Mesodermal cell (in vitro differentiated cells): ENCODE measurements at regions not wholly inside any gene's neighbourhood (a gene's known extent, or its start where the extent isn't known, plus 50 kb on each side); places are given as distances from the start of the nearest gene placed in this dataset.

Source experiments
- H3K27ac ChIP-seq: 2 replicates; pipeline ENCODE4 v1.7.0; 2013; ENCODE audit warnings: mild to moderate bottlenecking, low read depth, low read length, moderate library complexity; ENCODE audit not compliant: severe bottlenecking
- H3K36me3 ChIP-seq: 2 replicates; pipeline ENCODE4 v1.7.1; 2013; ENCODE audit warnings: mild to moderate bottlenecking, low read length, moderate library complexity; ENCODE audit not compliant: control insufficient read depth, insufficient read depth
- H3K4me1 ChIP-seq: one replicate; pipeline ENCODE4 v1.7.1; 2013; ENCODE audit warnings: mild to moderate bottlenecking, low read length; ENCODE audit not compliant: insufficient read depth, control insufficient read depth, poor library complexity, severe bottlenecking
- H3K4me3 ChIP-seq: 2 replicates; pipeline ENCODE4 v1.7.0; 2013; ENCODE audit warnings: low read length, control low read depth, mild to moderate bottlenecking; ENCODE audit not compliant: insufficient read depth, poor library complexity, severe bottlenecking; ENCODE audit errors: extremely low read depth
- H3K9me3 ChIP-seq: 2 replicates; pipeline ENCODE4 v1.7.1; 2013; ENCODE audit warnings: mild to moderate bottlenecking, low read length, moderate library complexity; ENCODE audit not compliant: control insufficient read depth
- WGBS, 2 experiments: methylation state at CpG; one replicate each; pipeline ENCODE4 v1.1.5; 2013; ENCODE audit warnings: missing lambda C conversion rate in 2 of 2; ENCODE audit not compliant: insufficient coverage in 2 of 2; 5-methylcytosine and 5-hydroxymethylcytosine counted together

DNA sequence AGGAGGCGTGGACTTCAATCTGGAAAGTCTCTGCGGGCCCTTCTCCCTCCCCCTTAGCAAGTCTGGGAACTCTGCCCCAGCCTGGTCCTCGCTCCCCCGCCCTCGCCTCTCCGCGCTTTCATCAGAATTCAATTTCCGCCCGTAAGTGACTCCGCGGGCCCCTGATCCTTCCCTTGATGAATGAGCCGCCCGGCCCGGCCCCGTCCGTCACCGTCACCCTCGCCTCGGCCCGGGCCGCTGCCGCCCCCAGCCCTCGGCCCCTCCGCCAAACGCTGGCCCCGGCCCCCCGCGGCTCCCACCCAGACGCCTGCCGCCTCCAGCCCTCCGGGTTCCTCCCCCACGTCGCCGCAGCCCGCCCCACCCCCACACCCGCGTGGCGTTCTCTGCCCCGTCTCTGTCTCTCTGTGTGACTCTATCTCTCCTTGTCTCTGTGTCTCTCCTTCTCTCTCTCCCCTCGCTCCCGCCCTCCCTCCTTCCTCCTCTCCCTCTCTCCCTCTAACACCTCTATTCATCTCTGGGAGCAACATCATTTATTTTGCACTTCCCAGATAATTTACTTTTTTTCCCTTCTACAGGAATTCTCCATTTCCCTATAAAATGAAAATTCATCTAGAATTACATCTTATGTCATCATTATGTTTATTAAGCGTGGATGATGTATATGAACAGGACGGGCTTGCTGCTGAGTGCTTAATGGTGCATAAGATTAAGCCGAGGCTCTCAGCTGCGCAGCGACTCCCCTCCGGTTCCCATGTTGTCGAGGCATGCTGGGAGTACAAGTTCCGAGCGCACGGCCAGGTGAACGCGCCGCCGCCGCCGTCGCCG lies 91.2 kb upstream of the PAX2 start:
- H3K4me3 ChIP-seq = peak overlapping the region; percentile 36
- peaks cover 11% of the 10 kb centered on the region for H3K4me1 ChIP-seq
- H3K9me3 ChIP-seq = no peaks in the 10 kb centered on the region
- 1% methylated on average over 43 to 54 of the region's 59 CpGs for whole genome bisulfite sequencing, 2 experiments
- H3K36me3 ChIP-seq = no peaks in the 10 kb centered on the region
- peak overlapping the region; percentile 69 for H3K27ac ChIP-seq

- H3K27ac ChIP-seq = peak overlapping the region; percentile 69
- no peaks in the 10 kb centered on the region for H3K36me3 ChIP-seq
- peaks cover 11% of the 10 kb centered on the region for H3K4me1 ChIP-seq
- H3K4me3 ChIP-seq = peak overlapping the region; percentile 36
- WGBS, 2 experiments = 1 to 2% methylated on average over 34 to 36 of the region's 46 CpGs
- H3K9me3 ChIP-seq = no peaks in the 10 kb centered on the region
These were observed 90.5 kb upstream of the PAX2 start for GRCh38 chr10:100654782-100655325.

- H3K4me3 ChIP-seq = peak overlapping the region; percentile 36
- no peaks in the 10 kb centered on the region for H3K36me3 ChIP-seq
- H3K9me3 ChIP-seq = no peaks in the 10 kb centered on the region
- H3K4me1 ChIP-seq = peaks cover 11% of the 10 kb centered on the region
- 0 to 1% methylated on average over 9 to 13 of the region's 20 CpGs for WGBS, 2 experiments
- no peak overlapping the region for H3K27ac ChIP-seq
These were observed 90.0 kb upstream of the PAX2 start for GRCh38 chr10:100655326-100655759.

GRCh38 chr10:100655760-100656421 lies 89.5 kb upstream of the PAX2 start:
- WGBS, 2 experiments = 1 to 2% methylated on average over 24 to 28 of the region's 45 CpGs
- Histone ChIP-seq H3K4me1 (peaks cover 11% of the 10 kb centered on the region), H3K27ac (no peak overlapping the region), H3K36me3 (no peaks in the 10 kb centered on the region), H3K4me3 (peak overlapping the region; percentile 33), H3K9me3 (no peaks in the 10 kb centered on the region)

- WGBS, 2 experiments = 2 to 20% methylated on average over 2 to 10 of the region's 34 CpGs
- Histone ChIP-seq H3K27ac (no peak overlapping the region), H3K4me1 (peaks cover 11% of the 10 kb centered on the region), H3K36me3 (no peaks in the 10 kb centered on the region), H3K4me3 (peak overlapping the region; percentile 33), H3K9me3 (no peaks in the 10 kb centered on the region)
These were observed 88.9 kb upstream of the PAX2 start for GRCh38 chr10:100656454-100656853.

DNA sequence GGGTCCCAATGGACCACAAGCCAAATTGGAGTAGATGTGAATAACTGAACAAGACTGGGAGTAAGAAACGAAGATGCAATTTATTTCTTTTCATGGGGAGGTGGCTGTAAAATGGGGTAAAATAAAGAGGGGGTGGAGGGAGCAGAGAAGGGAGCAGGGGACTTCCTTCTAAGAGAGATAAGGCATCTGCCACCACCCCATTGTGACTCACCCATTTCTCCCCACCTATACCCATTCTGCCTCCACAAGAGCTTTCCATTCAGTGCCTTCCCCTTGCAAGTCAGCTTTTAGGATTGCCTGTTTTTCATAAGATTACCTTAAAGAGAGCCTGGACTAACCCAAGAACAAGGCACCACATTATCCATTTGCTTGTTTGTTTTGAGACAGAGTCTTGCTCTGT lies 87.1 kb upstream of the PAX2 start:
- no peaks in the 10 kb centered on the region for H3K36me3 ChIP-seq
- no peaks in the 10 kb centered on the region for H3K9me3 ChIP-seq
- H3K4me1 ChIP-seq = peaks cover 6% of the 10 kb centered on the region
- H3K4me3 ChIP-seq = no peak overlapping the region
- H3K27ac ChIP-seq = no peak overlapping the region
- WGBS, 2 experiments = 100% methylated on average over 1 of the region's 1 CpG; no CpG with 5 or more reads in 1 of the 2 experiments

DNA sequence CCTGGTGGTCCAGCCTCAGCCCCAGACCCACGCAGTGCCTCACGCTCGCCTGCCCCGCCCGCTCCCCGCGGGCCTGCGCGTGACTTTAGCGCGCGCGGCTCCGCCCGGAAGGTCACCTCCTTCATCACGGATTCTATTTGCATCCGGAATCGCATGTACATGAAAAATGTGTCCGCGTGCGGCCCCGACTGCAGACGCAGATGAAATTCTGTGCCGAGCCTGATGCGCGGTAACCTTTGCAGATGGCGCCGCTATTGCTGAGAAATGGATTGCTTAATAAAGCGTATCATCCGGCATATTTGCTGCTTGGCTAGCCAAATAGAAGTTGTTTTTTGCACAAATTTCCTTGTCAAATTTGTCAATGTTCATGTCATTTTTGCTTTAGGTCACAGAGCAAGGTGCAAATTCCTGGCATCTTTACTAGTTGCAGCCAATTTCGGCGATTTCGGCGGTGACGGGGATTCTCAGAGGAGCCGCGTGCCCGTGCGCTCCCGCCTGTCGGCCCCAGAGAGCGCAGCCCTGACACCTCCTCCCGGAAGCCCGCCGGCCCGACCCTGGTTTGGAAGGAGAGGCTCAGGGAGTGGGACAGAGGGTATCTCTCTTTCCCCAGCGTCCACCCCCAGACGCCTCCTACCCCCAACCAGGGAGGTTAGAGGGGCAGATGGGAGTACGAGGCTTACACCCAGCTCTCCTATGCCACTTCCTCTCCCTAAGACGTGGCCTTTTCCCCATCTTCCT lies 85.9 kb upstream of the PAX2 start:
- Histone ChIP-seq H3K9me3 (no peaks in the 10 kb centered on the region), H3K4me1 (no peaks in the 10 kb centered on the region), H3K27ac (no peak overlapping the region), H3K36me3 (no peaks in the 10 kb centered on the region), H3K4me3 (no peak overlapping the region)
- WGBS, 2 experiments = 13 to 24% methylated on average over 27 to 47 of the region's 50 CpGs

GRCh38 chr10:100660365-100660764 lies 85.0 kb upstream of the PAX2 start:
- H3K4me3 ChIP-seq = no peak overlapping the region
- WGBS, 2 experiments = 70 to 73% methylated on average over 2 to 4 of the region's 6 CpGs

GRCh38 chr10:100660945-100661344 lies 84.4 kb upstream of the PAX2 start:
- H3K36me3 ChIP-seq = no peaks in the 10 kb centered on the region
- no peak overlapping the region for H3K27ac ChIP-seq
- H3K4me1 ChIP-seq = no peaks in the 10 kb centered on the region
- no peaks in the 10 kb centered on the region for H3K9me3 ChIP-seq
- 77 to 92% methylated on average over 1 to 2 of the region's 3 CpGs for WGBS, 2 experiments
- no peak overlapping the region for H3K4me3 ChIP-seq

More at GRCh38 chr10:100660365-100660764, 85.0 kb upstream of the PAX2 start:
- no peaks in the 10 kb centered on the region for H3K4me1 ChIP-seq
- no peak overlapping the region for H3K27ac ChIP-seq
- H3K36me3 ChIP-seq = no peaks in the 10 kb centered on the region
- no peaks in the 10 kb centered on the region for H3K9me3 ChIP-seq

DNA sequence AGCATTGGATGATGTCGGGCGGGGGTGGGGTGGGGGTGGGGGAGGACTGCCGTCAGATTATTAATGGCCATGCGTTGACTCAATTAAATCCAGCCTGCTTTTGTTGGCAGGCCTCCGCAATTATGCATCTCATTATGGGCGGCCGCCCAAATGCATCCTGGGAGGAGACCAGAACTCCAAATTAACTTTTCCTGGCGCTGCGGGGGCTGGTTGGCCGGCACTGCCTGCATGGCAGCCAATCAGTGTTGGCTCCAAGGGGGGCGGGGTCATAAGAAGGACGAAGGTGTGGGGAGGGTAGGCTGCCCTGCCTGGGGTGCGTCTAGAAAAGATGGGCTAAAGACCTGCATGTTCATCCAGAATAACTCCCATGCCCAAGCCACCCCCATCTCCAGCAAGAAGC lies 83.9 kb upstream of the PAX2 start:
- no peaks in the 10 kb centered on the region for H3K4me1 ChIP-seq
- H3K27ac ChIP-seq = no peak overlapping the region
- H3K36me3 ChIP-seq = no peaks in the 10 kb centered on the region
- H3K9me3 ChIP-seq = no peaks in the 10 kb centered on the region
- H3K4me3 ChIP-seq = no peak overlapping the region
- WGBS, 2 experiments = 82 to 84% methylated on average over 10 of the region's 13 CpGs
